ENCODE measurements at regions not wholly inside any gene's neighbourhood (a gene's known extent, or its start where the extent isn't known, plus 50 kb on each side); places are given as distances from the start of the nearest gene placed in this dataset.

DNA sequence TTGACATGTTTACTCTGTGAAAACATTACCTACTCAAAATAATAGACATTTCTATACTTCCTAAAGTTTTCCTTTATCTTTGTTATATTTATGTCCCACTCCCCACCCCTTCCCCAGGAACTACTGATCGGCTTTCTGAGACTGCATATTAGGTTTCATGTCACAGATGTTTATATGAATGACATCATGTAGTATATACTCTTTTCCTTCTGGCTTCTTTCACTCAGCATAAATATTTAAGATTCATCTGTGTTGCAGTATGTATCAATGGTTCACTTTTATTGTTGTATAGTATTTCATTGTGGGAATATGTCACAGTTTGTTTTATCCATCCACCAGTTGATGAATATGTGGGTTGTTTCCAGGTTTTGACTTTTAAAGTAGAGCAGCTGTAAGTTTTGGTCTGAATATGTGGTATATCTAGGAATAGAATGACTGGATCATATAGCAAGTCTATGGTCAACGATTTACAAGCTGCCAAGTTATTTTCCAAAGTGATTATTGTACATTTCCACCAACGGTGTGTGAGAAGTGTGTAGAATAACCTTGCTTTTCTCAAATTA, 73.8 kb upstream of the CAV2 start:
- no peak for DNase-seq

DNA sequence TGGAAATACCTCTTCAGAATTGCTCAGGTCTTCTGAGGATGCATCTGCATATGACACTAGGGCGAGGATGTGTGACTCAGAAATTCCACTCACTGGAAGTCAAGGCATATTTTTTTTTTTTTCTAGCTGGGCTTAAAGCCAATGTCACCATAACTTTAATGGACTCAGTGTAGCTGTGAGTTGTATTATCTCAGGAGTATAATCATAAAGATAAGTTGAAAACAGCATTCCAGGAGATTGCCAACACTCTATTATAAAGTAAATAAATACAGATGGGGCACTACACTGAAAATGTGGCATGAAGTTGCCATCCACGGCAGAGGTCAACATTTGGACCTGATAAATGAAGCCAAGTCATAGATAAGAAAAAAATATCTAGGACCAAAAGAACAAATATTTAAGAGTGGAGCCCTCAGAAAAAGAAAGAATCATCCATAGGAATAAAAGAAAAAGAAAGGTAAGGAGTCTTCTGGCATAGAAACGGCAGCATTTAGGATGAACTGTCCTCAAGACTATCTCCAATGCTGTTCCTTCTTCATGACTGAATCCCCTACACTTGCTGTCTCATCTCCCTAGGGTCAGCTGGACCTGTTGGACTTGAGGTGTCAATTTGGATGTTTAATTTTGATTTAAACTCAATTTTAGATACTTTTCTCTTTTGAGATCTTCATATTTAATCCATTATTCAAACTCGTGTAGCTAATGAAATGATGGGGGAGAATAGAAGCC, 72.9 kb upstream of the CAV2 start:
- no peak for DNase-seq

DNA sequence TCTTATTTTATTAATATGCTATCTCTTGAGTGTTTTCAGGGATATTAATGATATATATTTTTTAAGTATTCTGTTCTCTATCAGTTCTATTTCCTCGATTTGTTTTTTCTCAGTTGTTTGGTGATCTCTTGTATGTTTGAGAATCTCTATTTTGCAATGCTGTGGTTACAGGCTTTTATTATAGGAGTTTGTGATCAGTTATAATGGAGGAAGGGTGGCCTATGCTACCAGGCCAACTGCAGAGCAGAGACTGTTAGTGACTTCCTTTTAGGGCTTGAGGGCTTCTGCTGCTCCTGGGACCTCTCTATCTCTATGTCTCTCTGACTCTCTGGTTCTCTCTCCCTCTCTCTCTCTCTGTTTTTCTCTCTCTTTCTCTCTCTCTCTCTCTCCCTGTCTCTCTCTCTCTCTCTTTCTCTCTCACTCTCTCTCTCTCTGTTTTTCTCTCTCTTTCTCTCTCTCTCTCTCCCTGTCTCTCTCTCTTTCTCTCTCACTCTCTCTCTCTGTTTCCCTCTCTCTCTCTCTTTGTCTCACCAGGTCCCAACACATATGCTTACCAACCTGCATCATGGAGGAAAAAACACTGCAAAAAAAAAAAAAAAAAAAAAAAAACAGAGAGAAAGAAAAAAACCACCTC, 69.4 kb upstream of the CAV2 start:
- DNase-seq = no peak

DNA sequence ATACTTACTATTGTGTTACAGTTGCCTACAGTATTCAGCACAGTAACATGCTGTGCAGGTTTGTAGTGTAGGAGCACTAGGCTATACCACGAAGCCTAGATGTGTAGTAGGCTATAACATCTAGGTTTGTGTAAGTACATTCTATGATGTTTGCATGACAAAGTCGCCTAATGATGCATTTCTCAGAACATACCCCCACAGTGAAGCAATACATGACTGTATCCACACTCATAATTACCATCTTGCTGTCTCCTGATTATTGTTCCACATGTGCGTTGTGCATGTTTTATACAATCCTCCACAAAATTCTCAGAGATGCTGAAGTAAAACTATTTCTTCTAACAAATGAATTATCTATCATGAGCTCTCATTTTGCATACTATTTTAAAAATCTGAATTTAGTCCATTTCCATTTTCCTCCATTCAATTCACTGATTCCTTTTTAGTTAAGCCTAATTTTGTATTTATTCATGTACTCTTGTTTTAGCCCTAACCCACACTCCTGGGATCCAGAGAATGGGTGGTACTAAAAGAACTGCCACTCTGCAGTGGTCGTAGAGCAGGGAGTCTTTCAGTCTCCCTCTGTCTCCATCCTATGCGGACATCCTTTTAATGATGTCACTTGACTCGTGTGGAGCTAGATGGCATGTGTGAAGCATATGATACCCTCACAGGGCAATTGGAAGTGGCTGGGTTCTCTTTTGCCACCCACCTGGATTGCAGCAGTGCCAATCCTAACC, 67.6 kb upstream of the CAV2 start:
- DNase-seq = no peak

DNA sequence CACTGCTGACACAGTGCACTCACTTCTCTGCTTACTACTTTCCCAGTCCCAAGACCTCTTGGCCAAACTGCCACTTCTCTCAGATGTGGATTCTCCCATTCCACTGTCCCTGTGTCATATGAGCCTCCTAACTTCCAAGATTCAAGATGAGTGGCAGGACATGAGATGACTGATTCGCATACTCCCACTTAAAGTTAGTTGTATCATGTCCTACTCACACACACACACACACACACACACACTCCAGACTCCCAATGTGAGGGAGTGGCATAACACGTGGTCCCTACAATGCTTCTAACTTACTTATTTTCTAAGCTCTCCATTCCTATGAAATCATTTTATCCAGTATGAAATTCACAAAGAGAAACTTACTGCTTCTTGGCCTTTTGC, 67.0 kb upstream of the CAV2 start:
- DNase-seq = no peak

DNA sequence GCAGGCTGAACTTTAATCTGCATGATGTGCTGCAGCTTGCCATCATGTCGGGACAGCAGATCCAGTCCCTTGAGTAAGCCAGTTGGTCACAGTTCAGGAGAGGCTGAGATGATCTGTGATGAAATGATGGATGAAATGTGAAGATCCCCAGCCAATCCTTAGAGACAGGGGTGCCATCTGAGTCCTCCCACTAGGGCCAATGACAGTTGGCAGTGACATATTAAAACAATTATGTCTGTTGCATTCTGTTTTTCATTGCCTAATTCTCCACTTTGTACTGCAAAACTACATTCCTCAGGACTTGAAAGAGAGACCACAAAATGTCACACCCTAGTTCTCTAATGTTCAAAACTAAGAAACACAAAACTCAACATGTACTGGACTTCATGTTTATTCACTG, 66.3 kb upstream of the CAV2 start:
- DNase-seq = no peak

DNA sequence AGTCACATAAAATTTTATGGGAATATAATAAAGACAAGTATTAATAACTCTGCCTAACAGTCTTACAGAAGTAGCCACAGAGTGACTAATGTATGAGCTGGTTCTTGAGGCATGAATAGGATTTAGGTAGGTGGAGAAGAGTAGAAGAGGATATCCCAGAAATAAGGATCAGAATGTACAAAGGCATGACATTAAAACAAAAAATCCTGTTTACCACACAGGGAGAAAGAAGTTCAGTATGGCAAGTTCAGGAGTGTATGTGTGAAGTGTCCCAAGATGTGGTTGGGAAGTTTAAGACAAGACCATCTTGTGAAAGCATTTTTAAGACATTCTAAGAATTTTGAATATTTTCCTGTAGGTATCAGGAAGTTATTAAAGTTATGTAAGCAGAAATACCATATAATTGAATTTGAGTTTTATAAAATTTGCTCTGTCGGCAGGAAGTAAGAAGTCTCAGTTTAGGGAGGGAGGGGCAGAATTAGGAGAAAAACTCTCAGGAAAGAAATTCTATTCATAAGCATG, 64.7 kb upstream of the CAV2 start:
- no peak for DNase-seq

DNA sequence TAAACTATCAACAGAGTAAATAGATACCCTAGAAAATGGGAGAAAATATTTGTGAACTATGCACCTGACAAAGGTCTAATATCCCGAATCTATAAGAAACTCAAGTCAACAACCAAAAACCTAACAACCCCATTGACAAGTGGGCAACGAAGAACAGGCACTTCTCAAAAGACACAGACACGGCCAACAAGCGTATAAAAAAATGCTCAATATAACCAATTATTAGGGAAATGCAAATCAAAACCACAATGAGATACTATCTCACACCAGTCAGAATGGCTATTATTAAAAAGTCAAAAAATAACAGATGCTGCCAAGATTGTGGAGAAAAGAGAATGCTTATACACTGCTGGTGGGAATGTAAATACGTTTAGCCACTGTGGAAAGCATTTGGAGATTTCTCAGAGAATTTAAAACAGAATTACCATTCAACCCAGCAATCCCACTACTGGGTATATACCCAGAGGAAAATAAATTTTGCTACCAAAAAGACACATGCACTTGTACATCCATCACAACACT, 63.2 kb upstream of the CAV2 start:
- no peak for DNase-seq

DNA sequence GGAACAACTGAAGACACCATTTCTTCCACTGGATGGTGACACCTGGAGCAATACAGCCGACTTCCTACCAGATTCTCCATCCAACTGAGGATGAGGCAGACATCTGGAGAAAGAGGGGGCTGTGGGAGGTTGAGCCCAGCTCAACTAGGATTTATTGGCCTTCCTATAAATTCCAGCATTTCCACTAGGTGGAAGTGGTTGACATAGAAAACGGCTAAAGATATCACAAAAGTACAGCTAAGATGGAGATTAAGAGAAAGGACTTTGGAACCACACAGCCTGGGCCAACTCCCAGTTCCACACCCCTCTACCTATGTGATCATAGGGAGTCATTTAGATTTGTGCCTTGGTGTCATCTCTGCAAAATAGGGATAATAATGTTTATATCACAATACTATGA, 61.3 kb upstream of the CAV2 start:
- DNase-seq = no peak

DNA sequence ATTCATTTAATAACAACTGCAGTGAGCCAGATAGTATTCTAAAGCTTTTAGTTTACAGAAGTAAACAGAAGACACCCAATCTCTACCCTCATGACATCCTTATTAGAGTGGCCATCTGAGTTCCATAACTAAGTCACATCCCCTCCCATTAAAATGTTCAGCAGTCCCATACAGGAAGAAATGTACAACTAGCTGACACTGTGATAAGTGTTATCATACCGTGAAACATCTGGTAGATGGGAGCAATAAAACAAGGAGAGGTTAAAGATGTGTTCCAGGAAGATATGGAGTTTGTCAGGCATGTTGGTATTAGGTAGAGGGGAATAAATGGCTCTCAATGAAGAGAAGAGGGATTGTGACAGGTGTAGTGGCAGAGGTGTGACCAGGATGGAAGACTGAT, 60.5 kb upstream of the CAV2 start:
- no peak for DNase-seq

DNA sequence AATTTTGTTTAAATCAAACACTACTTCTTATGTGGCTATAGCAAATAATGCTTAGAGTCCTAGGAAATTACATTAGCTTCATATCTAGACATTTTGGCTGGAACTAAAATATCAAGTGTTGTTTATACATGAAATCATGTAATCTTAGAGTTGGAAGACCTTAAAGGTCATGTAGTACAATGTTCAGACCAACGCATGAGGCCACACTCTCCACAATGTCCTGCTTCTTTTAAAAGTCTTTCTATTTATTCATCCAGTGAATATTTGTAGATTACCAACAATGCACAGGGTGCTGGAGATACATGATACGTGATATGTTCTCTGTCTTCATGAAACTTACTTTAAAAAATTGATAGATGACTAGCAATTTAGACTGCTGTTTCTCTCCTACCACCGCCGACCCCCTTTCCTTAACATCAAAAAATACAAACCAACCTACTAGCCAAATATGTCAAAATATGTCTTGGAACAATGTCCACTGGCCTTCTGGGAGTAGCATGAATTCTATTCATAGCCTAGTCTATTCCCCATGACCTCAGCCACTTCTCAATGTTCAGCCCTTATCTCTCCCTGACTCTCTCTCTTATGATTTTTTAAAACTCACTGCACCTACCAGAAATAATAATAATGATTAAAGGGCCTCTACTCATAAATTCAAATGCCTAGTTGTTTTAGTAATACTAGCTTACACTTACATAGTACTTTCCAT, 59.5 kb upstream of the CAV2 start:
- DNase-seq = no peak

DNA sequence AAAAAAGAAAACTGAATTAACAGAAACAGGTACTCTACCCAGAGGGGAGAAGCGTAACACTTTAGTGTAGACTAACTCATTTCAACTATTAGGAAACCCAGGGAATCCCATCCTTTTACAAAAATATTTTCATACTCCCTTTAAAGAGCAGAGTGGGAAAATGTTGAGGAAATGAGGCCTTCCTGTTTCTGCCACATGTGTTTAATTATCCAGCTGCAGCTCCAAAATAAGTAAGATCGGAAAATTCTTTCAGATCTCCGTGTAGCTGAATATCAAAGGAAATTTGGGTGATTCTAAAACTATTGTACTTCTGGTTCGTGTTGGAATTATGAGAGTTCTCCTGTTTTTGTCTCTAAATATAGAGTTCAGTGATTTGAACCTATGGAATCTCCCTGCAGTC, 58.0 kb upstream of the CAV2 start:
- DNase-seq = no peak

DNA sequence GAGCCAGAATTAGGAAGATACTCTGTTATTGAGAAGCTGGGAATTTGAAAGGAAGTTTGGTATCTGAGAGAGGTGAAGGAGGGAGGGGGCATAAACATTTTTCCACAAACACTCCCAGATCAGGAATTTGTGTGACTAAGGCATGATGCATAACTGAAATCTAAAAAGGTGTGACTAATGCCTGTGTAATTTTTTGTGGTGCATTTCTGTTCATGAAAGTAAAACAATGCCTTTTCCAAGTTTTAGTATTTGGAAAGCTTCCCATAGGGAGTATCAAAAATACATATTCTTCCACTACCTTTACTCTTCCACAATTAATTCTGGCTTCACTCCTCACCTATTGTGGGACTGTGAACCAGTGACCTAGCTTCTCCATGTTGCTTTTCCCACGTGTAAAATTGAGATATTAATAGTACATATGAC, 56.4 kb upstream of the CAV2 start:
- no peak for DNase-seq

DNA sequence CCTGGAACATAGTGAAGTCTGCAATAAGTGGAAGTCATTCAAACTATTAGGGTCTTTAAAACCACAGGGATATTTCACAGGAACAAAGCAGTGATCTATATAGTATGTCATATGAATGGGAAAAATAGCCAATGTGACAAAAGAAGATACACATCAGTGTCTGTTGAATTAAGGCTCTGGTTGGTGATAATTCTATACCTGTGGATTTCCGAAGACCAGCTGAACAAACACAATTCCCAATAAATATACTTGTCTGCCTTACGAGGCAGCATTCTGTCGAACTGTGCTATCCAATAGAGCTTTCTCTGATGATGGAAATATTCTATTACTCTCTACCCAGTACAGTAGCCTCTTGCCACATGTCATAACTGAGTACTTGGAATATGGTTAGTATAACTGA, 55.9 kb upstream of the CAV2 start:
- DNase-seq = no peak

DNA sequence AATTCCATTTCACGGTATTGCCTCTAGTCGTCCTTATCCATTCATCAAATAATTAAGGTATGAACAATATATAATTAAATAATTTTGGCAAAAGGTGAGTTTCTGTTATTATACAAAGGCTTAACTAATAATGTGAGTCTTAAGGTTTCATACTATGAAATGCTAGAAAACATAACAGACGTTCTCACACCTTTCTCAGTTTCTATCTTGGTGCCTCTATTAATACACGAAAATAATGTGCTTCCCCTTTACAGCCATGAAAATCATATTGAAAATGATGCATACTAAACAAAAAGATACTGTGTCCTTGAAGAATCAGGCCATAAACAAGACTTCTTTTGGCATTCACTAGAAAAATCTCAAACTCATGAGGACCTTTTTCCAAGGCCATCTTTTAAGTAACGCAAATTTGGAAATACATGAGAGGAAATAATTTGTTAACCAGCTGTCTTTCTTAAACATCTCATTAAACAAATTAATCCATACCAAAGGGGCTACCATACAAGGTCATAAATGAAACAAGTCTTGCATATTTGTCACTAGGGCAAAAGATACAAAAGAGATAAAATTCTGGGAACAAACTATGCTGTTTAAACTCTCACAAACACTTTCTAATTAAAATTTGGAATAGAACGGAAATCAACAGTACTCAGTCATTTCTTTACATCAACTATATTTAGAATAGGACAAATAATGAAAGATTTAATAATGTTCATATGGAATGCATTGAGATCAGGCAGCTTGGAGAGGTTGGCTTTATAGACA, 53.9 kb upstream of the CAV2 start:
- no peak for DNase-seq

DNA sequence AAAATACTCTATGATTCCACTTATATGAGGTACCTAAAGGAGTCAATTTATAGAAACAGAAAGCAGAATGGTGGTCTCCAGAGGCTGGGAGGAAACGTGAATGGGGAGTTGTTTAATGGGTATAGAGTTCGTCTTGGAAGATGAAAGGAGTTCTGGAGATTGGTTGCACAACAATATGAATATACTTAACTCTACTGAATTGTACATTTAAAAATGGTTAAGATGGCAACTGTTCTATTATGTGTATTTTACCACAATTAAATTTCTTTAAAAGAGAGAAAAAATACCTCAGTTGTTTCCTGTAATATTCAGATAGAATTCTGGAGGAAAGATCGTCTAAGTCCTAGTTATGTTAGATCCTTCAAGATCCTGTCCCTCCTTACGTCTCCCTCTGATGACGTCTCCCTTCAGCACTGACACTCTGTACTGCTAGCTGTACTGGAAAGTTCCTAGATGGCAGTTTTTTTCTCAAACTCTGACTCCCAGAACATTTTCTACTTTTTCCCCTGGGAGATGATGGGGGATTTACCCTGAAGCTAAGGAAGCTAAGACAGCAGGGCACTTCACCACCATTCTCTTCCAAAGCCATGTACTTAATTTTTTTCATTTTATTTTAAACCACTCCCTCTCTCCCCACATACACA, 53.2 kb upstream of the CAV2 start:
- no peak for DNase-seq

DNA sequence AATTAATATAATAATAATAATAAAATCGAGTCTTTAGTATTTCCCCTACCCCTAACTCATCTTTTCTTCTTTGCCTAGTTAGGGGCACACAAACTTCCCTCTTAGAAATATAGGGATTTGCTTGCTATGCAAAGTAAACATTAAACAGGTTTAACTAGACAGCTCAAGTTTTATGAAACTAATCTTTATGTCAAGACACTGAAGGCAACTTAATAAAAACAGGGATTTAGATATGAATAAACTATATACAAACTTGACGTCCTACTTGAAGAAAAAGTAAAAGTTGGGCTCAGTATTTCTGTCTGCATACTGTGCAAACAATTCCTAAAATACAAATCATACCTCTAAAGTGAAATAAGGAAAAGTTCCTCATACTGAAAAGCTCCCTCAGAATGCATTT, 52.1 kb upstream of the CAV2 start:
- DNase-seq = no peak

DNA sequence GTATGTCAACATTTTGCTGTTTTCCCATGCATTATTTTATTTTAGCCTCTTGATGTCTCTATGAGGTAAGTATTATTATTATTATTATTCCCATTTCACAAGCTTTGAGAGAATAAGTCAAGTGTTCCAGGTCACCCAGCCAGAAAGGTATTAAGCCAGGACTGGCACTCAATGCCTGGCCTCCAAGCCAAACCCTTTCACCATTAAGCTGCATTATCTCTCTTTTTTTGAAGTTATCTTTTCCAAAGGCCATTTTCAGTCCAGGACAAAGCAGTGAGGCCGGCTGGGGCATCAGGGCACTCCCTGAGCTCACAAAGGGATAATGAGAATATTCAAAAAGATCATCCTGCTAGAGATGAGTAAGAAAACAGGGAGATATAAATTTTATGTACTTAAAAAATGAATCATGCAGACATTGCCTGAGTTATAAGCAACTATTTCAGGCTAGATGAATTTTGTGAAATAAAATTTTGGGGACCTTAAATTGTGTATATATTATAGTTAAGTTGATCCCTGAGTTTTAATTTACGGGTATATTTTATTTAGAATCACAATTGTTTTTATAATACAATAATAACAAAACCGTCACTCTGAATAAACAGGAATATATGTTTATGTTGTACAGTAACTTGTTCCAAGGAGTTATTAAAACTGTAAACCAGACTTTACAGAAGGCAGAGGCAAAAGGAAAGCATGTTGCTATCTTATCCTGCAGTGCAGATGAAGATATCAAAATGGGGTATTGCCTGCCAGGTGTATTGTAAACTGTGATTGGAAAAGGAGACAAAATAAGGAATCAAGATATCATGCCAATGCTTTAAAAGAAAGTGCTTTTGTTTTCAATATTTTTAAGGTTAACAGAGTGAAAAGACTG, 51.3 kb upstream of the CAV2 start:
- DNase-seq = no peak

DNA sequence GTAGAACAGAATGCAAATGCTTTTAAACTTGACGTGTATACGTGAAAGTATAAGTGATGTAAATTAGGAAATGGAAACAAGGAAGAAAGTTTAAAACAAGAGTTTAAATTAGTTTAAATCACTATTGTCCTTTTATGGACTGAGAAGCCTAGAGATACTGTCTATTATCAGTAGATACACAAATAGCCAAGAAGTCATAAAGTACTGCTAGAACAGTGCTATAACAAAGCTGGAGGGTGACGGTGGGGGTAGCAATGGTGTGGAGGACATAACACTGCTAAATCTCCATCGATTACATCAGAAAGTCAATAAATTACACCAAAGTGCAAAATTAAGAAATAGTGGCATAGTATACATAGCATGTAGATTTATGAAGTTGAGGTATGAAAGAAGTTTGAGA, 50.1 kb upstream of the CAV2 start:
- DNase-seq = no peak

Measured in inflammatory macrophage (primary cell).